ENCODE measurements at regions not wholly inside any gene's neighbourhood (a gene's known extent, or its start where the extent isn't known, plus 50 kb on each side); places are given as distances from the start of the nearest gene placed in this dataset.

DNA sequence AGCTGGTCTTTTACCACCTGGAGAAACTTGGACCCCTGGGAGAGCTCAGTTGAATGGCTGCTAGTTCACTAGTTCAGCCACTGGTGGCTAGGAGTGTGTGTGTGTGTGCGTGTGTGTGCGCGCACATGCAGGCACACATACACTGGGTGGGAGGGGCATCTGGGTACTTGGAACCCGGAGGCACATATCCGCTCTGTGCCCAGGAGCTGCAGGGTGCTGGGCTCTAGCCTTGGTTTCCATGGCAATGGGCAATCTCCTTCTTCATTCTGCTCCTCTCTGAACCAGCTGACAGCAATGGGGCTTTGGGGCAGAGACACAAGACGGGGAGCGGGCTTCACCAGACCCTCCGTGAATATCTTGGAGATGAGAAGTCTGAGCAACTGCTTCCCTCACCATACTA is 87.1 kb upstream of the DISP3 start:
- no peak for TF ChIP-seq TEAD4 (IDR thresholded peaks at IDR 0.05)
- TF ChIP-seq TAF1 (IDR thresholded peaks at IDR 0.05; ENCODE audit: low read depth), result no peak
- TF ChIP-seq, protein P1, sequence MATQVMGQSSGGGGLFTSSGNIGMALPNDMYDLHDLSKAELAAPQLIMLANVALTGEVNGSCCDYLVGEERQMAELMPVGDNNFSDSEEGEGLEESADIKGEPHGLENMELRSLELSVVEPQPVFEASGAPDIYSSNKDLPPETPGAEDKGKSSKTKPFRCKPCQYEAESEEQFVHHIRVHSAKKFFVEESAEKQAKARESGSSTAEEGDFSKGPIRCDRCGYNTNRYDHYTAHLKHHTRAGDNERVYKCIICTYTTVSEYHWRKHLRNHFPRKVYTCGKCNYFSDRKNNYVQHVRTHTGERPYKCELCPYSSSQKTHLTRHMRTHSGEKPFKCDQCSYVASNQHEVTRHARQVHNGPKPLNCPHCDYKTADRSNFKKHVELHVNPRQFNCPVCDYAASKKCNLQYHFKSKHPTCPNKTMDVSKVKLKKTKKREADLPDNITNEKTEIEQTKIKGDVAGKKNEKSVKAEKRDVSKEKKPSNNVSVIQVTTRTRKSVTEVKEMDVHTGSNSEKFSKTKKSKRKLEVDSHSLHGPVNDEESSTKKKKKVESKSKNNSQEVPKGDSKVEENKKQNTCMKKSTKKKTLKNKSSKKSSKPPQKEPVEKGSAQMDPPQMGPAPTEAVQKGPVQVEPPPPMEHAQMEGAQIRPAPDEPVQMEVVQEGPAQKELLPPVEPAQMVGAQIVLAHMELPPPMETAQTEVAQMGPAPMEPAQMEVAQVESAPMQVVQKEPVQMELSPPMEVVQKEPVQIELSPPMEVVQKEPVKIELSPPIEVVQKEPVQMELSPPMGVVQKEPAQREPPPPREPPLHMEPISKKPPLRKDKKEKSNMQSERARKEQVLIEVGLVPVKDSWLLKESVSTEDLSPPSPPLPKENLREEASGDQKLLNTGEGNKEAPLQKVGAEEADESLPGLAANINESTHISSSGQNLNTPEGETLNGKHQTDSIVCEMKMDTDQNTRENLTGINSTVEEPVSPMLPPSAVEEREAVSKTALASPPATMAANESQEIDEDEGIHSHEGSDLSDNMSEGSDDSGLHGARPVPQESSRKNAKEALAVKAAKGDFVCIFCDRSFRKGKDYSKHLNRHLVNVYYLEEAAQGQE (IDR thresholded peaks at IDR 0.05; ENCODE audit: low read depth), result no peak
- no peak for TF ChIP-seq EP300 (IDR thresholded peaks at IDR 0.05; ENCODE audit: borderline replicate concordance)
- no peak for TF ChIP-seq TCF12 (IDR thresholded peaks at IDR 0.05; ENCODE audit: low read depth)
- TF ChIP-seq, protein P2, sequence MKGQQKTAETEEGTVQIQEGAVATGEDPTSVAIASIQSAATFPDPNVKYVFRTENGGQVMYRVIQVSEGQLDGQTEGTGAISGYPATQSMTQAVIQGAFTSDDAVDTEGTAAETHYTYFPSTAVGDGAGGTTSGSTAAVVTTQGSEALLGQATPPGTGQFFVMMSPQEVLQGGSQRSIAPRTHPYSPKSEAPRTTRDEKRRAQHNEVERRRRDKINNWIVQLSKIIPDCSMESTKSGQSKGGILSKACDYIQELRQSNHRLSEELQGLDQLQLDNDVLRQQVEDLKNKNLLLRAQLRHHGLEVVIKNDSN (IDR thresholded peaks at IDR 0.05), result no peak
- no peak for TF ChIP-seq ZBTB7A (IDR thresholded peaks at IDR 0.05; ENCODE audit: low read depth)
- no peak for TF ChIP-seq EGR1 (IDR thresholded peaks at IDR 0.05)

DNA sequence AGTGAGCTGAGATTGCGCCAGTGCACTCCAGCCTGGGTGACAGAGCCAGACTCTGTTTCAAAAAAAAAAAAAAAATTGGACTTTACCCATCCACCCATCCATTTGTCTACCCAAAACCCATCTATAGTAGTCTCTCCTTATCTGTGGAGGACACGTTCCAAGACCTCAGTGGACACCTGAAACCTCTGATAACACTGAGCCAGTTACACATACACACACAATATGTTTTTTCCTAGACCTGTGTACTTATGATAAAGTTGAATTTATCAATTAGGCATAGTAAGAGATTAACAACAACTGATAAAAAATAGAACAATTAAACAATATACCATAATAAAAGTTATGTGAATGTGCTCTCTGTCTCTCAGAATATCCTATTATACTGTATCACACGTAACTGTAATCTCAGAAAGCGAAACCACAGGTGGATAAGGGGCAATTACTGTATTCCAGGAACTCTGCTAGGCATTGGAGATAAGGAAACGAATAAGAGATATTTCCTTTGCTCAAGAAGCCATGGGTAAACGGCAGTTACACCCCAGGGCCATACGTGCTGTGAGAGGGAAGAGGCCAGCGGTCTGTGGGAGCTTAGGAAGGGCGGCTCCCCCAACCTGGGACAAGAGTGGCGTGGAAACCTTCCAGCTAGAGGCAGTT is 84.2 kb upstream of the DISP3 start:
- TF ChIP-seq EGR1 (IDR thresholded peaks at IDR 0.05) (no peak), CEBPB (IDR thresholded peaks at IDR 0.05) (no peak), TEAD4 (IDR thresholded peaks at IDR 0.05) (no peak), EP300 (IDR thresholded peaks at IDR 0.05; ENCODE audit: borderline replicate concordance) (no peak), TAF1 (IDR thresholded peaks at IDR 0.05; ENCODE audit: low read depth) (no peak), CREB1 (IDR thresholded peaks at IDR 0.05; ENCODE audit: low read depth) (no peak), FOXM1 (IDR thresholded peaks at IDR 0.05; ENCODE audit: borderline replicate concordance, low read depth) (no peak), YY1 (IDR thresholded peaks at IDR 0.05; ENCODE audit: low read depth) (no peak), RAD21 (IDR thresholded peaks at IDR 0.05; ENCODE audit: low read depth) (no peak)
- TF ChIP-seq, protein P1 (IDR thresholded peaks at IDR 0.05; ENCODE audit: low read depth), result no peak
- TF ChIP-seq, protein P3, sequence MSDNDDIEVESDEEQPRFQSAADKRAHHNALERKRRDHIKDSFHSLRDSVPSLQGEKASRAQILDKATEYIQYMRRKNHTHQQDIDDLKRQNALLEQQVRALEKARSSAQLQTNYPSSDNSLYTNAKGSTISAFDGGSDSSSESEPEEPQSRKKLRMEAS (IDR thresholded peaks at IDR 0.05), result no peak

DNA sequence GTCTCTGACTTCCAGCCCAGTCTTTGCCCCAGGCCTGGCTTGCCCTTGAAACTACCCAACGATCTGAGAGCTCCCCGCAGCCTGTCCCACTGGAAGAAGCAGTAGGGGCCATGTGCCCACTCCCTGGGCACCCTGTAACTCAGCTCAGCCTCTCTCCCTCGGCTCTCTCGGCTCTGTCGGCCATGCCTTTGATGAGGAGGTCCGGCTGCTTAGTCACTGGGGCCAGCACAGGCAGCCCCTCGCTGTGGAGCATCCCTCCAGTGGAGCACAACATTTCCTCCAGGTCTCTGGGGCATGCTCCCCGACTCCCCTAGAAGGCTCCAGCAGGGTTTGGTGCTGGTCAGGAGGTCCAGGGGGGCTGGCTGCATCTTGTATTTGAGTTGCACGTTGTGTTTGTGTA is 83.3 kb upstream of the DISP3 start:
- TF ChIP-seq RAD21 (IDR thresholded peaks at IDR 0.05; ENCODE audit: low read depth) (no peak), NFIC (IDR thresholded peaks at IDR 0.05) (no peak), TEAD4 (IDR thresholded peaks at IDR 0.05) (no peak), TAF1 (IDR thresholded peaks at IDR 0.05; ENCODE audit: low read depth) (no peak), FOXM1 (IDR thresholded peaks at IDR 0.05; ENCODE audit: borderline replicate concordance, low read depth) (no peak), YY1 (IDR thresholded peaks at IDR 0.05; ENCODE audit: low read depth) (no peak), CEBPB (IDR thresholded peaks at IDR 0.05) (no peak), ZBTB7A (IDR thresholded peaks at IDR 0.05; ENCODE audit: low read depth) (no peak), TCF12 (IDR thresholded peaks at IDR 0.05; ENCODE audit: low read depth) (no peak)
- TF ChIP-seq, protein P3 (IDR thresholded peaks at IDR 0.05), result no peak

DNA sequence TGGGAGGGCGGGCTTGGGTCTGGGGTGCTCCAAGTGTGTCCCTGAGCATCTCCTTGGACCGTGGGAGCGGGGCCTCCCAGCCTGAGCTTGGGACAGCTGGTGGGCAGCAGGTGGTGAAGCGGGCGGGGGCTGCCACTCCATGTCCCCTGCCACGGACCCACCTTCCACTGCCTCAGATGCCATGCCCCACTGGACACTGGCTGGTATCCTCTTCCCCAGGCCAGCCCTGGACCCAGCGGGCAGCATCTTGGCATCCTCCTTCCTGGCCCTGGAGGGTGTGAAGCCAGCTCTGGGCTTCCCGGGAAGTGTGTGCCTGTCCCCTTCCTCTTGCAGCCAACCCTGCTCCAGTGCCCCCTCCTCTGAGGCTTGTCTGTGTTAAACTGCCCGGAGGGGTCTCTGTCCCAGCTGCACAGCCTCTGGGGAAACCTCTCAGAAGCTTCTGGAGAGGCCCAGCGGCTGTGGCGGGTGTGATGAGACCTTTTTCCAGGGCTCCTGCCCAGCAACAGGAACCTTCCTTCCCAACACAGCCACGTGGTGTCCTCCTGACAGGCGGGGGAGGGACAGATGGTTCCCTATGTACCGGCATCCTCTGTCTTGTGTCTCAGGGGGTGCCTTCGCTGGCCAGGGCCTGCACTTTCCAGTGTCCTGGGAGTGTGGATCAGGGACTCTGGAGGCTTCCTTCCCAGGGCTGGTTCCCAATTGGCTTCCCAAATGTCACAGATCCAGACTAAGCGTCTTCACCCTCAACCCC is 81.6 kb upstream of the DISP3 start:
- TF ChIP-seq YY1 (IDR thresholded peaks at IDR 0.05; ENCODE audit: low read depth), result no peak
- TF ChIP-seq TCF12 (IDR thresholded peaks at IDR 0.05; ENCODE audit: low read depth), result no peak
- TF ChIP-seq, protein P2 (IDR thresholded peaks at IDR 0.05), result no peak
- TF ChIP-seq ZBTB7A (IDR thresholded peaks at IDR 0.05; ENCODE audit: low read depth), result no peak
- TF ChIP-seq, protein P3 (IDR thresholded peaks at IDR 0.05), result no peak
- no peak for TF ChIP-seq RAD21 (IDR thresholded peaks at IDR 0.05; ENCODE audit: low read depth)
- TF ChIP-seq NFIC (IDR thresholded peaks at IDR 0.05), result no peak
- TF ChIP-seq, protein P1 (IDR thresholded peaks at IDR 0.05; ENCODE audit: low read depth), result no peak
